ENCODE measurements at regions not wholly inside any gene's neighbourhood (a gene's known extent, or its start where the extent isn't known, plus 50 kb on each side); places are given as distances from the start of the nearest gene placed in this dataset.

DNA sequence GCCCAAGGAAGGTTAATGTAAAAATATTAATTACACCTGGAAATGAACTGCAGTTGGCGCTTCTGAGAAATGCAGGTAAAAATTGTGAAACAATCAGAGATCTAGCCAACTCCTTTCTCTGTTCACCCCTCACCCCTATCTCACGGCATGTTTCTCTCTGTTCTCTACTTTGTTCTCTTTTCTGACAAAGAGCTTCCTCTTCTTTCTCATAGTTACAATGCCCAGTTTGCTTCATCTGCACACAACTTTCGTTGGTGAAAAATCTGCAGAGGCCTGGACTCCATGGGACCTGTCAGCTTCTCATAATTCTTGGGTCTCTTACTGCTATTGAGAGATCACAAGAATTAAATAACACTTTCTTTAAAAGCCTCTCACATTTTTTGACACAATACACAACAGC, 212.9 kb upstream of the LRRN1 start:
- no peak for TF ChIP-seq CTCF (IDR thresholded peaks at IDR 0.05 in 8 of 11, conservative IDR thresholded peaks at IDR 0.05 in 3 of 11)
- TF ChIP-seq POLR2A (IDR thresholded peaks at IDR 0.05): no peak
